22Rv1 (cell line): ENCODE measurements at regions not wholly inside any gene's neighbourhood (a gene's known extent, or its start where the extent isn't known, plus 50 kb on each side); places are given as distances from the start of the nearest gene placed in this dataset.

Source experiments
- H3K27ac ChIP-seq: fragments of 450-650 bp; 2 replicates; pipeline ENCODE4 v1.5.1; 2017
- CTCF ChIP-seq: fragments of 450-650 bp; IDR thresholded peaks from 2 replicates; pipeline ENCODE4 v1.5.1; 2017; ENCODE audit warnings: mild to moderate bottlenecking
- ZFX ChIP-seq: fragments of 450-650 bp; IDR thresholded peaks from 2 replicates; pipeline ENCODE4 v1.6.1; 2017; ENCODE audit warnings: antibody characterized with exemption, borderline replicate concordance

- H3K27ac ChIP-seq, result no peak overlapping the region
- TF ChIP-seq ZFX (no peak), CTCF (no peak)
Observed at GRCh38 chr11:104564921-104565582, 333.2 kb downstream of the CASP12 start.

DNA sequence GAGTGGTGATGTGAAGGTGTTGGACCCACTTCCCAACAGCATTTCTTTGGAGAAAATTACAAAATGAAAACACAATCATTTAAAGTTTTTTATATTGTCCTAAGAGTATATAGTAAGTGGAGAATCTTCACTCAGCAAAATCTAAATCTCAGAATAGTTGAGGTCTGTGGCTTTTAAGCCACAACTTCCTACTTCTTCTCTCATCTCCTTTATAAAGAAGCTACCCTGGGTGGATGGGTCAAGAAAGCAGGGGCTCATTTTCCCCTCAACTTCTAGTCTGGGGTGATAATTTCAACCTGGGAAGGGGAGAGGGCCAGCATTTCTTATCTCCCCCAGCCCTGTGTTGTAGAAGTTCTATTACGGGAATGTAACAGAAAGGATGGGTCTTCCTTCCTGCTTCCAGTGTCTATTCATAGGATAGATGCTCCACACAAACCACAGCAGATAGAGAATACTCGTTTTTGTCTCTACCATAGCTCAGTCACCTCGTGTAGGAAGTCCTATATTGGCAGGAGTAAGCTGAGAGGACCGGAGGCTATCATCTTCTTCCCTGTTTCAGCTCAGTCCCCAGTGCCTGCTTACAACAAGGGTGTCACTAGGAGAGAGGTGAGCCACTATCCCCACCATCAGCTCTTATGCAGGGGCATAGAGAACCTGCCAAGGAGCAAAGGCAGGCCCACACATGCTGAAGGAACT, 341.5 kb downstream of the CASP12 start:
- TF ChIP-seq ZFX (no peak), CTCF (no peak)
- no peak overlapping the region for H3K27ac ChIP-seq

DNA sequence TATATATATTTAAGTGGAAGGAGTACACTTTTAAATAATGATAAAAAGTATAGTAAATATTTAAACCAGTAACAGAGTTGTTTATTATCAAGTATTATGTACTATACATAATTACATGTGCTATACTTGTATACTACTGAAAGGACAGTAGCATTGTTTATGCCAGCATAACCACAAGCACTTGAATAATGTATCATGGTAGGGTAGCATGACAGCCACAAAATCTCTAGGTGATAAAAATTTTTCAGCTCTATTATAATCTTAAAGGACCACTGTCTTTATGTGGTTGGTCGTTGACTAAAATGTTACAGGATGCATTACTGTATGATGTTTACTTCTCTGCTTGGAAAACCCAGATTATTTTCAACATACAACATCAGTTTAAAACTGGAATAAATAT, 349.2 kb downstream of the CASP12 start:
- TF ChIP-seq ZFX, result no peak
- TF ChIP-seq CTCF, result no peak
- H3K27ac ChIP-seq, result no peak overlapping the region

GRCh38 chr11:104547996-104548661, 350.1 kb downstream of the CASP12 start:
- H3K27ac ChIP-seq, result no peak overlapping the region
- TF ChIP-seq ZFX, result no peak
- TF ChIP-seq CTCF, result 0 out of 2 replicates have a peak, but pooled peaks have one; percentile 8

GRCh38 chr11:104546501-104546900, 351.8 kb downstream of the CASP12 start:
- TF ChIP-seq ZFX (no peak), CTCF (no peak)
- H3K27ac ChIP-seq, result no peak overlapping the region

- H3K27ac ChIP-seq, result no peak overlapping the region
- TF ChIP-seq ZFX (no peak), CTCF (no peak)
Observed at GRCh38 chr11:104541701-104542100, 356.6 kb downstream of the CASP12 start.

- no peak overlapping the region for H3K27ac ChIP-seq
- no peak for TF ChIP-seq ZFX
- no peak for TF ChIP-seq CTCF
Observed at GRCh38 chr11:104538313-104538712, 359.9 kb downstream of the CASP12 start.
